T-helper 17 cell (primary cell): ENCODE measurements at regions not wholly inside any gene's neighbourhood (a gene's known extent, or its start where the extent isn't known, plus 50 kb on each side); places are given as distances from the start of the nearest gene placed in this dataset.
"Not testable (repeated sequence)": the region's sequence is repeated elsewhere in the genome, so short reads cannot be mapped to it uniquely, and the experiment has no call there.

Experiments
- ATAC-seq: fragments of 150-1000 bp; cut with Tn5 transposase; 2 replicates; pipeline ENCODE4 v1.10.0; 2021; ENCODE audit warnings: mild to moderate bottlenecking, moderate library complexity
- DNase-seq, 3 donors: peaks; one replicate each; pipeline versions ENCODE4 v3.0.0 to v3.0.0-alpha.2; 2020 to 2021
- H3K9me3 ChIP-seq: one replicate; pipeline ENCODE4 v1.7.0; 2013; ENCODE audit warnings: low read length, mild to moderate bottlenecking; ENCODE audit not compliant: control insufficient read depth, poor library complexity, severe bottlenecking
- H3K27ac Mint-ChIP-seq: one replicate; pipeline ENCODE4 v1.8.0; 2022; ENCODE audit warnings: mild to moderate bottlenecking, moderate library complexity, mixed read lengths
- H3K27me3 Mint-ChIP-seq: one replicate; pipeline ENCODE4 v1.8.0; 2022; ENCODE audit warnings: mixed read lengths
- H3K36me3 Mint-ChIP-seq: one replicate; pipeline ENCODE4 v1.8.0; 2022; ENCODE audit warnings: low read depth, mixed read lengths
- H3K4me1 Mint-ChIP-seq: one replicate; pipeline ENCODE4 v1.8.0; 2022; ENCODE audit warnings: mild to moderate bottlenecking, mixed read lengths
- H3K4me3 Mint-ChIP-seq: one replicate; pipeline ENCODE4 v1.8.0; 2022; ENCODE audit warnings: mild to moderate bottlenecking, moderate library complexity, mixed read lengths

DNA sequence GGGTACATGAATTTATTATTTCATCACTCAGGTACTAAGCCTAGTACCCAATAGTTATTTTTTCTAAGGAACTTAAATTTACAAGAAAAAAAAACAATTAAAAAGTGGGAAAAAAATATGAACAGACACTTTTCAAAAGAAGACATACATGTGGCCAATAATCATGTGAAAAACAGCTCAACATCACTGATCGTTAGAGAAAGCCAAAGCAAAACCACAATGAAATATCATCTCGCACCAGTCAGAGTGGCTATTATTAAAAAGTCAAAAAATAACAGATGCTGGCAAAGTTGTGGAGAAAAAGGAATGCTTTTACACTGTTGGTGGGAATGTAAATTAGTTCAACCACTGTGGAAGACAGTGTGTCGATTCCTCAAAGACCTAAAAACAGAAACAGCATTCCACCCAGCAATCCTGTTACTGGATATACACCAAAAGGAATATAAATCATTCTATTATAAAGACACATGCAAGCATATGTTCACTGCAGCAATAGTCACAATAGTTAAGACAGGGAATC, 429.3 kb downstream of the ACTL7B start:
- H3K4me3 Mint-ChIP-seq, ATAC-seq: not testable (repeated sequence)

GRCh38 chr9:108423433-108423832, 432.4 kb downstream of the ACTL7B start:
- Mint-ChIP-seq H3K27ac (no peak overlapping the region), H3K4me1 (no peaks in the 10 kb centered on the region), H3K27me3 (no peaks in the 10 kb centered on the region), H3K36me3 (no peaks in the 10 kb centered on the region), H3K4me3 (no peak overlapping the region)
- H3K9me3 ChIP-seq, result no peaks in the 10 kb centered on the region
- DNase-seq, result no peak
- no peak for ATAC-seq

More for the DNA sequence above, 429.3 kb downstream of the ACTL7B start:
- H3K27me3 Mint-ChIP-seq, H3K9me3 ChIP-seq, H3K4me1 Mint-ChIP-seq, H3K27ac Mint-ChIP-seq, H3K36me3 Mint-ChIP-seq, DNase-seq: not testable (repeated sequence)

- ATAC-seq, result no peak
- Mint-ChIP-seq H3K4me3 (no peak overlapping the region), H3K4me1 (no peaks in the 10 kb centered on the region), H3K36me3 (no peaks in the 10 kb centered on the region), H3K27ac (no peak overlapping the region), H3K27me3 (no peaks in the 10 kb centered on the region)
- DNase-seq, result no peak
- no peaks in the 10 kb centered on the region for H3K9me3 ChIP-seq
These were observed 436.4 kb downstream of the ACTL7B start for GRCh38 chr9:108419379-108419778.

DNA sequence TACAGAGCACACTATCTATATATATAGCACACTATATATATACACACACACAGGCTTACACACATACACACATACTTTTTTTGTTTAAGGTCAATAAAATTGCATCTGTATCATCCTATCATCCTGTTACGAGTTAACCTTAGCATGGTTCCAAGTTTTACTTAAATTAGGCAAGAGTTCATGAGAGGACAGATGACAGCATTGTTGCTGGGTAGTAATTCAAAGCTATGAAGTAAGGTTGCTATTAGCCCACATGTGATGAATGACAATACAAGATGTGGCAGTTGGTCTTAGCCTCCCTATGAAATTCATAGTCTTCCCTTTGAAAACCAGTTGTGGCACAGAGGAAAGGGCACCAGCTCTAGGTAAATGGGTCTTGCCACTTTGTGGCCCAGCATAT, 438.1 kb downstream of the ACTL7B start:
- H3K27me3 Mint-ChIP-seq, result no peaks in the 10 kb centered on the region
- no peak overlapping the region for H3K4me3 Mint-ChIP-seq
- H3K27ac Mint-ChIP-seq, result no peak overlapping the region
- H3K4me1 Mint-ChIP-seq, result no peaks in the 10 kb centered on the region
- DNase-seq (no peak), ATAC-seq (no peak)
- H3K9me3 ChIP-seq, result no peaks in the 10 kb centered on the region
- no peaks in the 10 kb centered on the region for H3K36me3 Mint-ChIP-seq

GRCh38 chr9:108417312-108417711, 438.5 kb downstream of the ACTL7B start:
- ATAC-seq (no peak), DNase-seq (no peak)
- no peak overlapping the region for H3K27ac Mint-ChIP-seq
- no peaks in the 10 kb centered on the region for H3K27me3 Mint-ChIP-seq
- no peaks in the 10 kb centered on the region for H3K9me3 ChIP-seq
- no peaks in the 10 kb centered on the region for H3K36me3 Mint-ChIP-seq
- H3K4me1 Mint-ChIP-seq, result no peaks in the 10 kb centered on the region
- H3K4me3 Mint-ChIP-seq, result no peak overlapping the region

DNA sequence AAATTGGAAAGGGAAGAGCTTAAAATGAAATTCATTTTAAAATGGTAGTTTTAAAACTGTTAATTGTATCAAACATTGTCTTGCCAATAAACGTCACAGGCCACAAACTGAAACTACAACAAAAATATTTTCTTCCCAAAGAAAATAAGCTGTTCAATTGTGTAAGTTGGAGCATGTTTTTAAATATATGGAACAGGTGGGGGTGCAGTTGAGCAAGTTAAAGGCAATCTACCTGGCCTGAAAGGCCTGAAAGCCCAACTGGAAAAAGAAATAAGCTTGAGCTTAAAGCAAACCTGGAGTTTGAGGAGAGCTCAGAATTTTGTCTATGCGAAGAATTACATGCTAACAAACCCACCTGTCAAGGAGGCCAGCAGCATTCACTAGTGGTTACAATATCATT, 439.5 kb downstream of the ACTL7B start:
- Mint-ChIP-seq H3K36me3 (no peaks in the 10 kb centered on the region), H3K27ac (no peak overlapping the region), H3K27me3 (no peaks in the 10 kb centered on the region), H3K4me3 (no peak overlapping the region), H3K4me1 (no peaks in the 10 kb centered on the region)
- DNase-seq (no peak), ATAC-seq (no peak)
- no peaks in the 10 kb centered on the region for H3K9me3 ChIP-seq

GRCh38 chr9:108413809-108414208, 442.0 kb downstream of the ACTL7B start:
- H3K27ac Mint-ChIP-seq, result no peak overlapping the region
- no peaks in the 10 kb centered on the region for H3K9me3 ChIP-seq
- H3K4me3 Mint-ChIP-seq, result no peak overlapping the region
- ATAC-seq, result no peak
- no peaks in the 10 kb centered on the region for H3K36me3 Mint-ChIP-seq
- no peaks in the 10 kb centered on the region for H3K27me3 Mint-ChIP-seq
- no peaks in the 10 kb centered on the region for H3K4me1 Mint-ChIP-seq
- no peak for DNase-seq

GRCh38 chr9:108412755-108413154, 443.0 kb downstream of the ACTL7B start:
- no peak overlapping the region for H3K4me3 Mint-ChIP-seq
- H3K27me3 Mint-ChIP-seq, result no peaks in the 10 kb centered on the region
- no peak overlapping the region for H3K27ac Mint-ChIP-seq
- ATAC-seq, result no peak
- DNase-seq, result no peak
- H3K9me3 ChIP-seq, result no peaks in the 10 kb centered on the region
- no peaks in the 10 kb centered on the region for H3K4me1 Mint-ChIP-seq
- no peaks in the 10 kb centered on the region for H3K36me3 Mint-ChIP-seq

DNA sequence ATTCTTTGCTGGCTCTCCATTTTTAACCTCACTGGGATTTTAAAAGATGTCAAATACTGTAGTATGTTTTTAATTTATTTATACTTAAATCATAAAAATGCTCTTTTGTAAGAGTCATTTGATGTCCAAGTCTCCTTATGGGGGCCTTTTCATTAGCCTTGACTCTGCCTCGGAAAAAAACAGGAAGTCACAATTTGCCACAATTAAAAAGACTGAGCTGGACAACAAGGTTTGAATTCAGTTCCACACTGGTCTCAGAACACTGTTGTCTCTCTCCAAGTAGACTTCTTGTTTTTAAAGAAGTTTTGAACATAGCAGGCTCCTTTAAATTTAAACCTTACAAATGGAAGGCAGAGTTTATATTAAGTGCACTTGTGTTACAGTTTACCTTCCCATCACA, 444.2 kb downstream of the ACTL7B start:
- DNase-seq (no peak), ATAC-seq (no peak)
- H3K4me3 Mint-ChIP-seq, result no peak overlapping the region
- H3K4me1 Mint-ChIP-seq, result no peaks in the 10 kb centered on the region
- H3K36me3 Mint-ChIP-seq, result no peaks in the 10 kb centered on the region
- no peak overlapping the region for H3K27ac Mint-ChIP-seq
- H3K27me3 Mint-ChIP-seq, result no peaks in the 10 kb centered on the region
- no peaks in the 10 kb centered on the region for H3K9me3 ChIP-seq

GRCh38 chr9:108410161-108410560, 445.6 kb downstream of the ACTL7B start:
- no peak for ATAC-seq

GRCh38 chr9:108400297-108400696, 455.5 kb downstream of the ACTL7B start:
- no peaks in the 10 kb centered on the region for H3K9me3 ChIP-seq
- H3K27me3 Mint-ChIP-seq, result no peaks in the 10 kb centered on the region
- H3K4me1 Mint-ChIP-seq, result no peaks in the 10 kb centered on the region
- H3K27ac Mint-ChIP-seq, result no peak overlapping the region
- ATAC-seq (no peak), DNase-seq (no peak)
- H3K36me3 Mint-ChIP-seq, result no peaks in the 10 kb centered on the region
- H3K4me3 Mint-ChIP-seq, result no peak overlapping the region

More at GRCh38 chr9:108410161-108410560, 445.6 kb downstream of the ACTL7B start:
- no peaks in the 10 kb centered on the region for H3K9me3 ChIP-seq
- no peaks in the 10 kb centered on the region for H3K4me1 Mint-ChIP-seq
- no peaks in the 10 kb centered on the region for H3K36me3 Mint-ChIP-seq
- H3K27ac Mint-ChIP-seq, result no peak overlapping the region
- no peak for DNase-seq
- H3K4me3 Mint-ChIP-seq, result no peak overlapping the region
- no peaks in the 10 kb centered on the region for H3K27me3 Mint-ChIP-seq

- Mint-ChIP-seq H3K36me3 (no peaks in the 10 kb centered on the region), H3K4me1 (no peaks in the 10 kb centered on the region), H3K4me3 (no peak overlapping the region), H3K27me3 (no peaks in the 10 kb centered on the region), H3K27ac (no peak overlapping the region)
- DNase-seq, result no peak
- ATAC-seq, result no peak
- no peaks in the 10 kb centered on the region for H3K9me3 ChIP-seq
These were observed 455.9 kb downstream of the ACTL7B start for GRCh38 chr9:108399851-108400250.

DNA sequence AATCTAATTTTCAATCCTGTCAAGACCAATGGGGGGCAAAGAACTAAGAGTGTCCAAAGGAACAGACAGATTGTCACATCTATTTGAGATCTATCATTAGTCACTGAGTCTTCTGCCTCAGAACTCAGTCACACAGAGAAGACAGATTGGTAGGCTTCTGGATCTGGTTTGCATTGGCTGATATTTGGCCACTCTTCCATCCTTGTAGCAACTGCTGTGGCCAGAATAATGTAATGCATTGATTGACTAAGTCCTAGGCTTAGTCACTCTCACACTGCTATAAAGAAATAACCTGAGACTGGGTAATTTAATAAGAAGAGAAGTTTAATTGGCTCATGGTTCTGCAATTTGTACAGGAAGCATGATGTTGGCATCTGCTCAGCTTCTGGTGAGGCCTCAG, 458.5 kb downstream of the ACTL7B start:
- no peaks in the 10 kb centered on the region for H3K9me3 ChIP-seq
- ATAC-seq, result no peak
- H3K4me1 Mint-ChIP-seq, result no peaks in the 10 kb centered on the region
- no peaks in the 10 kb centered on the region for H3K36me3 Mint-ChIP-seq
- no peaks in the 10 kb centered on the region for H3K27me3 Mint-ChIP-seq
- H3K4me3 Mint-ChIP-seq, result no peak overlapping the region
- no peak for DNase-seq
- no peak overlapping the region for H3K27ac Mint-ChIP-seq

- H3K27me3 Mint-ChIP-seq, result no peaks in the 10 kb centered on the region
- DNase-seq (no peak), ATAC-seq (no peak)
- no peaks in the 10 kb centered on the region for H3K4me1 Mint-ChIP-seq
- H3K9me3 ChIP-seq, result no peaks in the 10 kb centered on the region
- no peak overlapping the region for H3K4me3 Mint-ChIP-seq
- H3K36me3 Mint-ChIP-seq, result no peaks in the 10 kb centered on the region
- H3K27ac Mint-ChIP-seq, result no peak overlapping the region
These were observed 459.2 kb downstream of the ACTL7B start for GRCh38 chr9:108396611-108397010.
